ENCODE measurements at regions not wholly inside any gene's neighbourhood (a gene's known extent, or its start where the extent isn't known, plus 50 kb on each side); places are given as distances from the start of the nearest gene placed in this dataset.

DNA sequence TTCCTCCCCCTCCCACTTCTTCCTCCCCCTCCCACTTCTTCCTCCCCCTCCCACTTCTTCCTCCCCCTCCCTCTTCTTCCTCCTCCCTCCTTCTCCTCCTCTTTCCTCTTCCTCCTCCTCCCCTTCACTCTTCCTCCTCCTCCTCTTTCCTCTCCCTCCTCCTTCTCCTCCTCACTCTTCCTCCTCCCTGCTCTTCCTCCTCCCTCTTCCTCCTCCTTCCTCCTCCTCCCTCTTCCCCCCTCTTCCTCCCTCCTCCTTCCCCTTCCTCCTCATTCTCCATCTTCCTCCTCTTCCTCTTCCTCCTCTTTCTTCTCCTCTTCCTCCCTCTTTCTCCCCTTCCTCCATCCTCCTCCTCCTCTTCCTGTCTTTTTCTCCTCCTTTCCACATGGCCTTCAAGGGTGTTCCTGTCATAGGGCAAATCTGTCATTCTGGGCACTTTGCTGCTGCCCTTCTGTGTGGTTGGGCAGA lies 111.4 kb downstream of the PHETA1 start:
- Mint-ChIP-seq H3K27ac (peak overlapping the region; percentile 59), H3K9me3 (ENCODE audit: low read depth) (no peaks in the 10 kb centered on the region), H3K36me3 (ENCODE audit: insufficient read depth) (no peaks in the 10 kb centered on the region), H3K4me1 (ENCODE audit: low read depth) (no peaks in the 10 kb centered on the region), H3K4me3 (ENCODE audit: low read depth) (no peak overlapping the region), H3K27me3 (no peaks in the 10 kb centered on the region)
- DNase-seq (ENCODE audit: low spot score, unreplicated experiment), result no peak
- TF ChIP-seq, protein P1, sequence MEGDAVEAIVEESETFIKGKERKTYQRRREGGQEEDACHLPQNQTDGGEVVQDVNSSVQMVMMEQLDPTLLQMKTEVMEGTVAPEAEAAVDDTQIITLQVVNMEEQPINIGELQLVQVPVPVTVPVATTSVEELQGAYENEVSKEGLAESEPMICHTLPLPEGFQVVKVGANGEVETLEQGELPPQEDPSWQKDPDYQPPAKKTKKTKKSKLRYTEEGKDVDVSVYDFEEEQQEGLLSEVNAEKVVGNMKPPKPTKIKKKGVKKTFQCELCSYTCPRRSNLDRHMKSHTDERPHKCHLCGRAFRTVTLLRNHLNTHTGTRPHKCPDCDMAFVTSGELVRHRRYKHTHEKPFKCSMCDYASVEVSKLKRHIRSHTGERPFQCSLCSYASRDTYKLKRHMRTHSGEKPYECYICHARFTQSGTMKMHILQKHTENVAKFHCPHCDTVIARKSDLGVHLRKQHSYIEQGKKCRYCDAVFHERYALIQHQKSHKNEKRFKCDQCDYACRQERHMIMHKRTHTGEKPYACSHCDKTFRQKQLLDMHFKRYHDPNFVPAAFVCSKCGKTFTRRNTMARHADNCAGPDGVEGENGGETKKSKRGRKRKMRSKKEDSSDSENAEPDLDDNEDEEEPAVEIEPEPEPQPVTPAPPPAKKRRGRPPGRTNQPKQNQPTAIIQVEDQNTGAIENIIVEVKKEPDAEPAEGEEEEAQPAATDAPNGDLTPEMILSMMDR (IDR thresholded peaks at IDR 0.05; ENCODE audit: unreplicated experiment), result no peak

GRCh38 chr12:111256629-111257434 lies 112.1 kb downstream of the PHETA1 start:
- TF ChIP-seq, protein P1 (IDR thresholded peaks at IDR 0.05; ENCODE audit: unreplicated experiment), result no peak
- H3K4me1 Mint-ChIP-seq (ENCODE audit: low read depth), result no peaks in the 10 kb centered on the region

DNA sequence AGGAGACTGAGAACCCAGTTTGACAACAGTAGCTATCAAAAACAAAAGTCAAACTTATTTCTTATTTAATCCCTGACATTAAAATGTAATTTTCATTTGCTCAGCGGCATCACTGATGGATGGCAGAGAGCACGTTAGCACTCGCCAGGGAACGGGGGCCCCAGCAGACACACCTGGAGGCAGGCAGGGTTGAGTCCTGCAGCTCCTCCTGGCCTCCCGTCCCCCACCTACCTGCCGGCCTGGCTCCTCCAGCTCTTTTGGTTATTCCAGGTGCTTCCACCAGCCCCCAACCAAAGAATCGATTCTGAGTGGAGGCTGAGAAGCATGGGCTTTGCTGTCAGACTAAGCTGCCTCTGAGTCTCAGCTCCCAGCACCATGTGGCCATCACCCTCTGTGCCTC lies 113.6 kb downstream of the PHETA1 start:
- H3K4me1 Mint-ChIP-seq (ENCODE audit: low read depth), result no peaks in the 10 kb centered on the region
- TF ChIP-seq, protein P1 (IDR thresholded peaks at IDR 0.05; ENCODE audit: unreplicated experiment), result no peak
- H3K27ac Mint-ChIP-seq, result no peak overlapping the region
- no peak overlapping the region for H3K4me3 Mint-ChIP-seq (ENCODE audit: low read depth)
- DNase-seq (ENCODE audit: low spot score, unreplicated experiment), result no peak
- H3K36me3 Mint-ChIP-seq (ENCODE audit: insufficient read depth), result peaks cover 1% of the 10 kb centered on the region
- H3K27me3 Mint-ChIP-seq, result no peaks in the 10 kb centered on the region
- no peaks in the 10 kb centered on the region for H3K9me3 Mint-ChIP-seq (ENCODE audit: low read depth)

More at GRCh38 chr12:111256629-111257434, 112.1 kb downstream of the PHETA1 start:
- no peak overlapping the region for H3K27ac Mint-ChIP-seq
- no peaks in the 10 kb centered on the region for H3K36me3 Mint-ChIP-seq (ENCODE audit: insufficient read depth)
- no peak overlapping the region for H3K4me3 Mint-ChIP-seq (ENCODE audit: low read depth)
- H3K9me3 Mint-ChIP-seq (ENCODE audit: low read depth), result no peaks in the 10 kb centered on the region
- H3K27me3 Mint-ChIP-seq, result no peaks in the 10 kb centered on the region
- no peak for DNase-seq (ENCODE audit: low spot score, unreplicated experiment)

DNA sequence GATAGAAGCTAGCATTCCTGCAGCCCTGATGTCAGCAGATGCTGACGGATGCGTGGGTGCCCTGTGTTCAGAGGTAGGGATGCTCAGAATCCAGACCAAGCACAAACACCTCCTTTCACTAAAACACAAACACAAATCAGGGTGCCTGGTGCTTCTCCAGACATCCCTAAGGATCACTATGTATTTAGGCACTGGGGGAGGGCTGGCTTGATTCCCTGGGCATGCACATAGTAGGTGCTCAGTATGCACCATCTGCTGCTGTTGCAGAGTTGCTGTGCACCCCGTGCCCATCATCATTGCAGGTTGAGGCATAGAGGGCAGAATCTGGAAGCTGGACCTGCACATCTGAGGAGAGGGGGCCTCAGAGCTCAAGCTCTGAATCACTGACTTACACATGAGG lies 114.8 kb downstream of the PHETA1 start:
- H3K9me3 Mint-ChIP-seq (ENCODE audit: low read depth), result no peaks in the 10 kb centered on the region
- H3K27me3 Mint-ChIP-seq, result no peaks in the 10 kb centered on the region

GRCh38 chr12:111253213-111253612 lies 115.7 kb downstream of the PHETA1 start:
- no peaks in the 10 kb centered on the region for H3K9me3 Mint-ChIP-seq (ENCODE audit: low read depth)
- DNase-seq (ENCODE audit: low spot score, unreplicated experiment), result no peak
- H3K4me3 Mint-ChIP-seq (ENCODE audit: low read depth), result no peak overlapping the region
- peak overlapping the region; percentile 34 for H3K27ac Mint-ChIP-seq
- H3K27me3 Mint-ChIP-seq, result no peaks in the 10 kb centered on the region
- TF ChIP-seq, protein P1 (IDR thresholded peaks at IDR 0.05; ENCODE audit: unreplicated experiment), result no peak
- peaks cover 1% of the 10 kb centered on the region for H3K36me3 Mint-ChIP-seq (ENCODE audit: insufficient read depth)
- no peaks in the 10 kb centered on the region for H3K4me1 Mint-ChIP-seq (ENCODE audit: low read depth)

More for the DNA sequence above, 114.8 kb downstream of the PHETA1 start:
- Mint-ChIP-seq H3K36me3 (ENCODE audit: insufficient read depth) (peaks cover 1% of the 10 kb centered on the region), H3K4me1 (ENCODE audit: low read depth) (no peaks in the 10 kb centered on the region), H3K27ac (no peak overlapping the region), H3K4me3 (ENCODE audit: low read depth) (no peak overlapping the region)
- TF ChIP-seq, protein P1 (IDR thresholded peaks at IDR 0.05; ENCODE audit: unreplicated experiment), result no peak
- no peak for DNase-seq (ENCODE audit: low spot score, unreplicated experiment)

Data from progenitor cell of endocrine pancreas (in vitro differentiated cells).